ENCODE measurements at regions not wholly inside any gene's neighbourhood (a gene's known extent, or its start where the extent isn't known, plus 50 kb on each side); places are given as distances from the start of the nearest gene placed in this dataset.
A peak's percentile ranks its signal among the peaks of the same experiment; 100 is the strongest.
"Not testable (repeated sequence)": the region's sequence is repeated elsewhere in the genome, so short reads cannot be mapped to it uniquely, and the experiment has no call there.

DNA sequence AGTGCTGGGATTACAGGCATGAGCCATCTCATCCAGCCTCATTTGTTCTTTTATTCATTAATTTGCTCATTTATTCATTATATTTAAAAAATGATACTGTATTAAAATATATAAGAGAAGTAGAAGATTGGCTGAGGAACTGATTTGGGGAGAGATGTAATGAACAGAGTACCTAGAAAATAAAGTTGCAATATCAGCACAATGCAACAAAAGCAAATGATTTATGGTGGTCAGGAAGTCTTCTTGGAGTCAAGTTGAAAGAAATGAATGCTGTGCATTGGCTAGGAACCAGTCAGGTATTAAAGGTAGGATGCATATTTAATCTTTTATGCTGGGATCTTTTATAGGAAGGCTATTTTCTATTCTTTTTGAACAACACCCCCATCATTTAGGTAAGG lies 152.2 kb downstream of the C3orf38 start:
- no peak overlapping the region for H3K18ac ChIP-seq (ENCODE audit: low read depth, low read length)
- no peak overlapping the region for H2BK120ac ChIP-seq (ENCODE audit: low read depth, low read length)
- no peak overlapping the region for H2BK20ac ChIP-seq (ENCODE audit: low read depth, low read length)
- no peaks in the 10 kb centered on the region for H3K79me1 ChIP-seq (ENCODE audit: low read depth in 1 of 2, low read length in 2 of 2)
- no peaks in the 10 kb centered on the region for H3K9me3 ChIP-seq (ENCODE audit: control insufficient read depth, insufficient read depth, low read length)
- POLR2A ChIA-PET (ENCODE audit: unreplicated experiment): no interaction called here
- no peak overlapping the region for H2AFZ ChIP-seq (replicated peaks; ENCODE audit: low read length, poor library complexity)
- ATAC-seq (ENCODE audit: low read depth) (no peak), DNase-seq (no peak)
- in situ Hi-C loops (cut with MboI; ENCODE audit: low sequenced_read_pairs) (no loop called here), dilution Hi-C loops (cut with HindIII; ENCODE audit: low sequenced_read_pairs, unreplicated experiment) (no loop called here), intact Hi-C loops (cut with micrococcal nuclease) (no loop called here)
- H2AK9ac ChIP-seq (replicated peaks; ENCODE audit: low read depth, low read length, poor library complexity): no peak overlapping the region
- H3K4me3 ChIP-seq (ENCODE audit: insufficient read depth, low read depth, low read length): no peak overlapping the region
- no peak overlapping the region for H3K9ac ChIP-seq (ENCODE audit: low read depth, low read length)
- H3K4ac ChIP-seq (ENCODE audit: low read depth, low read length): no peak overlapping the region
- CTCF ChIA-PET: no interaction called here
- H4K5ac ChIP-seq (ENCODE audit: low read depth, low read length): no peak overlapping the region
- BruUV-seq (replicated peaks): no TSS peak
- H3K9me1 ChIP-seq (ENCODE audit: insufficient read depth, low read length): no peaks in the 10 kb centered on the region
- H2BK5ac ChIP-seq (ENCODE audit: low read depth, low read length, poor library complexity, severe bottlenecking): no peak overlapping the region
- no peak overlapping the region for H3K56ac ChIP-seq (ENCODE audit: extremely low read depth, insufficient read depth, low read length)
- H4K20me1 ChIP-seq (ENCODE audit: insufficient read depth, low read length): no peaks in the 10 kb centered on the region
- H4K8ac ChIP-seq (ENCODE audit: low read depth in 2 of 2, low read length in 2 of 2): no peak overlapping the region
- H4K91ac ChIP-seq (ENCODE audit: insufficient read depth, low read depth, low read length): no peak overlapping the region
- no peaks in the 10 kb centered on the region for H3K27me3 ChIP-seq (ENCODE audit: control insufficient read depth, insufficient read depth, low read length)
- H2AK5ac ChIP-seq (ENCODE audit: low read depth, low read length): no peak overlapping the region
- H3K4me2 ChIP-seq (ENCODE audit: low read depth, low read length): no peak overlapping the region
- H3K23ac ChIP-seq (ENCODE audit: low read depth, low read length): no peak overlapping the region
- TF ChIP-seq MAFK (IDR thresholded peaks at IDR 0.05; ENCODE audit: low read depth, low read length) (peak; percentile 33; the same call in 1 of the 2 replicates), MAZ (IDR thresholded peaks at IDR 0.05; ENCODE audit: borderline replicate concordance, low read depth, low read length) (no peak)
- TF ChIP-seq, protein P1, sequence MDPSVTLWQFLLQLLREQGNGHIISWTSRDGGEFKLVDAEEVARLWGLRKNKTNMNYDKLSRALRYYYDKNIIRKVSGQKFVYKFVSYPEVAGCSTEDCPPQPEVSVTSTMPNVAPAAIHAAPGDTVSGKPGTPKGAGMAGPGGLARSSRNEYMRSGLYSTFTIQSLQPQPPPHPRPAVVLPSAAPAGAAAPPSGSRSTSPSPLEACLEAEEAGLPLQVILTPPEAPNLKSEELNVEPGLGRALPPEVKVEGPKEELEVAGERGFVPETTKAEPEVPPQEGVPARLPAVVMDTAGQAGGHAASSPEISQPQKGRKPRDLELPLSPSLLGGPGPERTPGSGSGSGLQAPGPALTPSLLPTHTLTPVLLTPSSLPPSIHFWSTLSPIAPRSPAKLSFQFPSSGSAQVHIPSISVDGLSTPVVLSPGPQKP (IDR thresholded peaks at IDR 0.05; ENCODE audit: borderline replicate concordance, low read depth, low read length): no peak
- H3K14ac ChIP-seq (replicated peaks; ENCODE audit: low read depth, low read length): no peak overlapping the region
- H3K27ac ChIP-seq (ENCODE audit: insufficient read depth, low read length): no peak overlapping the region
- no peaks in the 10 kb centered on the region for H3K36me3 ChIP-seq (ENCODE audit: control insufficient read depth, insufficient read depth, low read length)
- H3K4me1 ChIP-seq (ENCODE audit: control insufficient read depth, insufficient read depth, low read length): no peaks in the 10 kb centered on the region
- H2BK15ac ChIP-seq (ENCODE audit: low read depth, low read length): no peak overlapping the region

DNA sequence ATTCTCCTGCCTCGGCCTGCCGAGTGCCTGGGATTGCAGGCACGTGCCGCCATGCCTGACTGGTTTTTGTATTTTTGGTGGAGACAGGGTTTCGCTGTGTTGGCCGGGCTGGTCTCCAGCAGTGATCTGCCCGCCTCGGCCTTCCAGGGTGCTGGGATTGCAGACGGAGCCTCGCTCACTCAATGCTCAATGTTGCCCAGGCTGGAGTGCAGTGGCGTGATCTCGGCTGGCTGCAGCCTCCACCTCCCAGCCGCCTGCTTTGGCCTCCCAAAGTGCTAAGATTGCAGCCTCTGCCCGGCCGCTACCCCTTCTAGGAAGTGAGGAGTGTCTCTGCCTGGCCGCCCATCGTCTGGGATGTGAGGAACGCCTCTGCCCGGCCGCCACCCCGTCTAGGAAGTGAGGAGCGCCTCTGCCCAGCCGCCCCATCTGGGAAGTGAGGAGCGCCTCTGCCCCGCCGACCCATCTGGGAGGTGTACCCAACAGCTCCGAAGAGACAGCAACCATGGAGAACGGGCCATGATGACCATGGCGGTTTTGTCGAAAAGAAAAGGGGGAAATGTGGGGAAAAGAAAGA lies 153.7 kb downstream of the C3orf38 start:
- WGBS, 2 experiments (ENCODE audit: extremely low coverage in 2 of 2, insufficient read length in 1 of 2): 94% methylated on average over 7 of the region's 30 CpGs; no CpG with 5 or more reads in 1 of the 2 experiments

More for the DNA sequence above, 153.7 kb downstream of the C3orf38 start:
- H2BK20ac ChIP-seq (ENCODE audit: low read depth, low read length); H3K4me2 ChIP-seq (ENCODE audit: low read depth, low read length); H2BK15ac ChIP-seq (ENCODE audit: low read depth, low read length); H3K4me3 ChIP-seq (ENCODE audit: insufficient read depth, low read depth, low read length); H4K5ac ChIP-seq (ENCODE audit: low read depth, low read length); H2AK9ac ChIP-seq (replicated peaks; ENCODE audit: low read depth, low read length, poor library complexity); H3K9ac ChIP-seq (ENCODE audit: low read depth, low read length); H3K9me3 ChIP-seq (ENCODE audit: control insufficient read depth, insufficient read depth, low read length); H3K36me3 ChIP-seq (ENCODE audit: control insufficient read depth, insufficient read depth, low read length); H2AFZ ChIP-seq (replicated peaks; ENCODE audit: low read length, poor library complexity); in situ Hi-C loops (cut with MboI; ENCODE audit: low sequenced_read_pairs); POLR2A ChIA-PET (ENCODE audit: unreplicated experiment); dilution Hi-C loops (cut with HindIII; ENCODE audit: low sequenced_read_pairs, unreplicated experiment); H3K4ac ChIP-seq (ENCODE audit: low read depth, low read length); H3K27me3 ChIP-seq (ENCODE audit: control insufficient read depth, insufficient read depth, low read length); H3K14ac ChIP-seq (replicated peaks; ENCODE audit: low read depth, low read length); DNase-seq; H2AK5ac ChIP-seq (ENCODE audit: low read depth, low read length); H3K23ac ChIP-seq (ENCODE audit: low read depth, low read length); CTCF ChIA-PET; H3K4me1 ChIP-seq (ENCODE audit: control insufficient read depth, insufficient read depth, low read length); H3K9me1 ChIP-seq (ENCODE audit: insufficient read depth, low read length); H4K91ac ChIP-seq (ENCODE audit: insufficient read depth, low read depth, low read length); BruUV-seq (replicated peaks); H3K79me1 ChIP-seq (ENCODE audit: low read depth in 1 of 2, low read length in 2 of 2); intact Hi-C loops (cut with micrococcal nuclease); H3K27ac ChIP-seq (ENCODE audit: insufficient read depth, low read length); H2BK120ac ChIP-seq (ENCODE audit: low read depth, low read length); H3K18ac ChIP-seq (ENCODE audit: low read depth, low read length); H2BK5ac ChIP-seq (ENCODE audit: low read depth, low read length, poor library complexity, severe bottlenecking); H3K56ac ChIP-seq (ENCODE audit: extremely low read depth, insufficient read depth, low read length); ATAC-seq (ENCODE audit: low read depth); H4K8ac ChIP-seq (ENCODE audit: low read depth in 2 of 2, low read length in 2 of 2); H4K20me1 ChIP-seq (ENCODE audit: insufficient read depth, low read length): not testable (repeated sequence)

Measured in IMR-90 (cell line).